ENCODE measurements at regions not wholly inside any gene's neighbourhood (a gene's known extent, or its start where the extent isn't known, plus 50 kb on each side); places are given as distances from the start of the nearest gene placed in this dataset.

DNA sequence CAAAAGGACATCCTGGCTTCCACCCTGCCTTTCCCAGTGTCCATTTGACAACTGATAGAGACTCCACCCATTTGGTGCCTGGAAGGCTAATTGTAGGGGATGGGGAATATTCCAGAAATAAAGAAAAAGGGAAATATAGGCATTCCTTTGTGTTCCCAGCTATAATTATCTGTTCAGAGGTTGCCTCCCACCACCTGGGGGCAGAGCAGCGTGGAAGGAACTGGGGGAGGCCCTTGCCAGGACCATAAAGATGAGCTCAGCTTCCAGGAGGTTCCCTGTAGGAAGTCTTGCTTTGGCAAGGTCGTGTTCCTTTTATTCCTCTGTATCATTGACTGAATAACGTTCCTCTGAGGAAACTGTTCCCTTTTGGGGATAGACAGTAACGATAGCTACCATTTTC lies 214.7 kb downstream of the TFAP2C start:
- no peak for TF ChIP-seq POLR2AphosphoS5 (IDR thresholded peaks at IDR 0.05; ENCODE audit: borderline replicate concordance, low read depth, low read length)
- TF ChIP-seq EZH2 (IDR thresholded peaks at IDR 0.05): no peak
- no peak for TF ChIP-seq FOXP2 (optimal IDR thresholded peaks at IDR 0.05; ENCODE audit: control extremely low read depth, extremely low read length, insufficient read depth)
